WTC11 (cell line): ENCODE measurements at regions not wholly inside any gene's neighbourhood (a gene's known extent, or its start where the extent isn't known, plus 50 kb on each side); places are given as distances from the start of the nearest gene placed in this dataset.

Source experiments
- ATAC-seq: fragments of 200-7000 bp; cut with Tn5 transposase; 2 replicates; pipeline ENCODE4 v1.10.0; 2021; ENCODE audit warnings: mild to moderate bottlenecking, moderate library complexity
- CTCF ChIA-PET: fragments of 300-600 bp; sonication (Branson Sonifier 250); formaldehyde crosslinking; loops from one replicate; lab custom pipeline; 2021; ENCODE audit warnings: antibody characterized with exemption; lab: Charles Lee
- POLR2A ChIA-PET: fragments of 350-600 bp; sonication (Branson Sonifier 250); formaldehyde crosslinking; loops from one replicate; lab custom pipeline; 2021; ENCODE audit warnings: antibody characterized with exemption; lab: Charles Lee
- DNase-seq: peaks from one replicate; pipeline ENCODE4 v3.0.0; 2021; ENCODE audit warnings: low spot score
- H3K27ac Mint-ChIP-seq: 2 replicates; pipeline ENCODE4 v1.8.0; 2021; ENCODE audit warnings: mixed read lengths
- H3K27me3 Mint-ChIP-seq: 2 replicates; pipeline ENCODE4 v1.8.0; 2021; ENCODE audit warnings: low read depth, mild to moderate bottlenecking, moderate library complexity, mixed read lengths
- H3K36me3 Mint-ChIP-seq: 2 replicates; pipeline ENCODE4 v1.8.0; 2021; ENCODE audit warnings: mixed read lengths
- H3K4me1 Mint-ChIP-seq: 2 replicates; pipeline ENCODE4 v1.8.0; 2022; ENCODE audit warnings: mixed read lengths
- H3K4me3 Mint-ChIP-seq: 2 replicates; pipeline ENCODE4 v1.8.0; 2021; ENCODE audit warnings: mild to moderate bottlenecking, moderate library complexity, mixed read lengths
- H3K9me3 Mint-ChIP-seq: 2 replicates; pipeline ENCODE4 v1.8.0; 2021; ENCODE audit warnings: mixed read lengths
- CREM ChIP-seq: sonication (generic); formaldehyde crosslinking; IDR thresholded peaks from 2 replicates; pipeline ENCODE4 v1.8.1; 2022; ENCODE audit warnings: mild to moderate bottlenecking, missing genetic modification reagents, moderate library complexity
- FOXJ3 ChIP-seq: sonication (generic); formaldehyde crosslinking; IDR thresholded peaks from 2 replicates; pipeline ENCODE4 v1.9.0; 2021; ENCODE audit warnings: missing genetic modification reagents, mild to moderate bottlenecking, borderline replicate concordance
- FOXP1 ChIP-seq: sonication (generic); formaldehyde crosslinking; IDR thresholded peaks from 2 replicates; pipeline ENCODE4 v1.8.0; 2022; ENCODE audit warnings: missing genetic modification reagents, mild to moderate bottlenecking, moderate library complexity, borderline replicate concordance
- GABPB1 ChIP-seq: sonication (generic); formaldehyde crosslinking; IDR thresholded peaks from 2 replicates; pipeline ENCODE4 v1.8.1; 2023; ENCODE audit warnings: mild to moderate bottlenecking, missing genetic modification reagents
- KAT7 ChIP-seq: sonication (generic); formaldehyde crosslinking; IDR thresholded peaks from 2 replicates; pipeline ENCODE4 v1.8.1; 2023; ENCODE audit warnings: missing genetic modification reagents, mild to moderate bottlenecking, borderline replicate concordance
- NR2C2 ChIP-seq: sonication (generic); formaldehyde crosslinking; IDR thresholded peaks from 2 replicates; pipeline ENCODE4 v1.8.0; 2022; ENCODE audit warnings: mild to moderate bottlenecking, missing genetic modification reagents
- PREB ChIP-seq: sonication (generic); formaldehyde crosslinking; IDR thresholded peaks from 2 replicates; pipeline ENCODE4 v1.8.1; 2022; ENCODE audit warnings: mild to moderate bottlenecking, missing genetic modification reagents, moderate library complexity, borderline replicate concordance
- RORB ChIP-seq: fragments of 250-450 bp; sonication (Bioruptor Pico); IDR thresholded peaks from 2 replicates; pipeline ENCODE4 v1.9.0; 2021; ENCODE audit warnings: mild to moderate bottlenecking
- SMAD3 ChIP-seq: sonication (generic); formaldehyde crosslinking; IDR thresholded peaks from 2 replicates; pipeline ENCODE4 v1.8.0; 2022; ENCODE audit warnings: missing genetic modification reagents, mild to moderate bottlenecking, borderline replicate concordance
- TEAD1 ChIP-seq: sonication (generic); formaldehyde crosslinking; IDR thresholded peaks from 2 replicates; pipeline ENCODE4 v1.8.0; 2022; ENCODE audit warnings: mild to moderate bottlenecking, missing genetic modification reagents
- TEAD4 ChIP-seq: sonication (generic); formaldehyde crosslinking; IDR thresholded peaks from 2 replicates; pipeline ENCODE4 v1.8.0; 2022; ENCODE audit warnings: mild to moderate bottlenecking, missing genetic modification reagents
- USF1 ChIP-seq: sonication (generic); formaldehyde crosslinking; IDR thresholded peaks from 2 replicates; pipeline ENCODE4 v1.8.0; 2022; ENCODE audit warnings: mild to moderate bottlenecking, missing genetic modification reagents
- ZNF121 ChIP-seq: sonication (generic); formaldehyde crosslinking; IDR thresholded peaks from 2 replicates; pipeline ENCODE4 v1.8.0; 2023; ENCODE audit warnings: missing genetic modification reagents
- ZNF138 ChIP-seq: sonication (generic); formaldehyde crosslinking; conservative IDR thresholded peaks from 2 replicates; pipeline ENCODE4 v1.8.1; 2022; ENCODE audit warnings: mild to moderate bottlenecking, moderate library complexity, missing genetic modification reagents
- ZNF532 ChIP-seq: fragments of 250-450 bp; sonication (Bioruptor Pico); IDR thresholded peaks from 2 replicates; pipeline ENCODE4 v1.9.0; 2021; ENCODE audit warnings: mild to moderate bottlenecking, borderline replicate concordance
- TF ChIP-seq, protein P1 (sequence below): sonication (generic); formaldehyde crosslinking; IDR thresholded peaks from 2 replicates; pipeline ENCODE4 v1.8.1; 2022; ENCODE audit warnings: low read depth, missing genetic modification reagents, borderline replicate concordance
- TF ChIP-seq, protein P2 (sequence below): sonication (generic); formaldehyde crosslinking; IDR thresholded peaks from 2 replicates; pipeline ENCODE4 v1.8.1; 2022; ENCODE audit warnings: low read depth, mild to moderate bottlenecking, moderate library complexity, missing genetic modification reagents, borderline replicate concordance
- TF ChIP-seq, protein P3 (sequence below): sonication (generic); formaldehyde crosslinking; IDR thresholded peaks from 2 replicates; pipeline ENCODE4 v1.8.1; 2023; ENCODE audit warnings: mild to moderate bottlenecking, missing genetic modification reagents, moderate library complexity
- TF ChIP-seq, protein P4 (sequence below): fragments of 250-450 bp; sonication (Bioruptor Pico); IDR thresholded peaks from 2 replicates; pipeline ENCODE4 v2.1.2; 2022; ENCODE audit warnings: mild to moderate bottlenecking, moderate library complexity
- TF ChIP-seq, protein P5 (sequence below): sonication (generic); formaldehyde crosslinking; IDR thresholded peaks from 2 replicates; pipeline ENCODE4 v1.8.0; 2022; ENCODE audit warnings: mild to moderate bottlenecking, missing genetic modification reagents

DNA sequence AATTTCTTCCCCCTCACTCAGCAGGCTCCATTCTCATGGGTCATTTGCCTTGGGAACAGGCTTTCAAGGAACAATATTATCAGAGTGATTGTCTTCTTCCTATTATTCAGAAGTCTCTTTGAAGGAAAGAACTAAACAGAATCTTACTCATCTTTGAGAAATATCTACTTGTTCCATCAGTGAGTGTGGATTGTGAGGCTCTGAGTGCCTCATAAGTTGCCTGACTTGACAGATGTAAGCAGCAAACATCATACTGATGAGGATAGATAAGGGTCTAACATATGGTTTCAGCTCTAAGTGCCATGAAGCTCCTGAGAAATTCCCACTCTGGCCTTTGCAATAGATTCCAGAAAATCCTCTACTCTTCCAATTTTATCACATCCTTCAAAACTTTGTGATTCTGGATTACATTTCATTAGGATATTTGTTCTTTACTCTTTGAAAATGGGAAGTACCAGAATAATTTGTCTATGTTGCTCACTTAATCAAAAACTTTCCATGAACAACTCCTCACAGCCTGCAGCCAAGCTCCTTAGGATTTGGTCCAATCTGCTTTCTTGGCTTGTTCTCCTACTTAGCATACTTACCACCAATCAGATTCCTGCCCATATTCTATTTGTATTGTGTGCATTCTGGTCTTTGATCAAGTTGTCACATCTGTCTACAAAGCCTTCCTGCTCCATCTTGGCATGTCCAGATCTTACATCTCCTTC lies 120.1 kb downstream of the RPL22L1 start:
- Mint-ChIP-seq H3K27me3 (no peaks in the 10 kb centered on the region; the same call in 1 of the 2 replicates), H3K27ac (no peak overlapping the region), H3K9me3 (peaks cover 25% of the 10 kb centered on the region), H3K4me3 (no peak overlapping the region), H3K36me3 (peaks cover 19% of the 10 kb centered on the region), H3K4me1 (no peaks in the 10 kb centered on the region)
- CTCF ChIA-PET: no interaction called here
- ATAC-seq (no peak), DNase-seq (no peak)
- POLR2A ChIA-PET: no interaction called here
- TF ChIP-seq PREB (no peak), CREM (CRISPR knock-in tag) (no peak), KAT7 (CRISPR knock-in tag) (no peak), ZNF138 (CRISPR knock-in tag) (no peak), TEAD1 (CRISPR knock-in tag) (no peak), SMAD3 (CRISPR knock-in tag) (no peak), ZNF532 (no peak), TEAD4 (CRISPR knock-in tag) (no peak), FOXJ3 (no peak), USF1 (no peak)
- TF ChIP-seq, protein P1, sequence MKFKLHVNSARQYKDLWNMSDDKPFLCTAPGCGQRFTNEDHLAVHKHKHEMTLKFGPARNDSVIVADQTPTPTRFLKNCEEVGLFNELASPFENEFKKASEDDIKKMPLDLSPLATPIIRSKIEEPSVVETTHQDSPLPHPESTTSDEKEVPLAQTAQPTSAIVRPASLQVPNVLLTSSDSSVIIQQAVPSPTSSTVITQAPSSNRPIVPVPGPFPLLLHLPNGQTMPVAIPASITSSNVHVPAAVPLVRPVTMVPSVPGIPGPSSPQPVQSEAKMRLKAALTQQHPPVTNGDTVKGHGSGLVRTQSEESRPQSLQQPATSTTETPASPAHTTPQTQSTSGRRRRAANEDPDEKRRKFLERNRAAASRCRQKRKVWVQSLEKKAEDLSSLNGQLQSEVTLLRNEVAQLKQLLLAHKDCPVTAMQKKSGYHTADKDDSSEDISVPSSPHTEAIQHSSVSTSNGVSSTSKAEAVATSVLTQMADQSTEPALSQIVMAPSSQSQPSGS (CRISPR knock-in tag): no peak

GRCh38 chr3:170749185-170749584 lies 120.8 kb downstream of the RPL22L1 start:
- DNase-seq: no peak
- H3K27ac Mint-ChIP-seq: no peak overlapping the region
- H3K9me3 Mint-ChIP-seq: peaks cover 31% of the 10 kb centered on the region
- peaks cover 19% of the 10 kb centered on the region for H3K36me3 Mint-ChIP-seq
- CTCF ChIA-PET: no interaction called here
- no peak overlapping the region for H3K4me3 Mint-ChIP-seq
- ATAC-seq: no peak
- no peaks in the 10 kb centered on the region; the same call in 1 of the 2 replicates for H3K27me3 Mint-ChIP-seq
- POLR2A ChIA-PET: no interaction called here
- H3K4me1 Mint-ChIP-seq: no peaks in the 10 kb centered on the region
- TF ChIP-seq GABPB1 (CRISPR knock-in tag): no peak
- TF ChIP-seq FOXP1: no peak
- TF ChIP-seq TEAD4 (CRISPR knock-in tag): no peak
- TF ChIP-seq ZNF121 (CRISPR knock-in tag): no peak
- TF ChIP-seq SMAD3 (CRISPR knock-in tag): no peak
- TF ChIP-seq, protein P2, sequence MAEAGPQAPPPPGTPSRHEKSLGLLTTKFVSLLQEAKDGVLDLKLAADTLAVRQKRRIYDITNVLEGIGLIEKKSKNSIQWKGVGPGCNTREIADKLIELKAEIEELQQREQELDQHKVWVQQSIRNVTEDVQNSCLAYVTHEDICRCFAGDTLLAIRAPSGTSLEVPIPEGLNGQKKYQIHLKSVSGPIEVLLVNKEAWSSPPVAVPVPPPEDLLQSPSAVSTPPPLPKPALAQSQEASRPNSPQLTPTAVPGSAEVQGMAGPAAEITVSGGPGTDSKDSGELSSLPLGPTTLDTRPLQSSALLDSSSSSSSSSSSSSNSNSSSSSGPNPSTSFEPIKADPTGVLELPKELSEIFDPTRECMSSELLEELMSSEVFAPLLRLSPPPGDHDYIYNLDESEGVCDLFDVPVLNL (CRISPR knock-in tag): no peak
- TF ChIP-seq, protein P3, sequence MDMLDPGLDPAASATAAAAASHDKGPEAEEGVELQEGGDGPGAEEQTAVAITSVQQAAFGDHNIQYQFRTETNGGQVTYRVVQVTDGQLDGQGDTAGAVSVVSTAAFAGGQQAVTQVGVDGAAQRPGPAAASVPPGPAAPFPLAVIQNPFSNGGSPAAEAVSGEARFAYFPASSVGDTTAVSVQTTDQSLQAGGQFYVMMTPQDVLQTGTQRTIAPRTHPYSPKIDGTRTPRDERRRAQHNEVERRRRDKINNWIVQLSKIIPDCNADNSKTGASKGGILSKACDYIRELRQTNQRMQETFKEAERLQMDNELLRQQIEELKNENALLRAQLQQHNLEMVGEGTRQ (CRISPR knock-in tag): no peak
- TF ChIP-seq, protein P4, sequence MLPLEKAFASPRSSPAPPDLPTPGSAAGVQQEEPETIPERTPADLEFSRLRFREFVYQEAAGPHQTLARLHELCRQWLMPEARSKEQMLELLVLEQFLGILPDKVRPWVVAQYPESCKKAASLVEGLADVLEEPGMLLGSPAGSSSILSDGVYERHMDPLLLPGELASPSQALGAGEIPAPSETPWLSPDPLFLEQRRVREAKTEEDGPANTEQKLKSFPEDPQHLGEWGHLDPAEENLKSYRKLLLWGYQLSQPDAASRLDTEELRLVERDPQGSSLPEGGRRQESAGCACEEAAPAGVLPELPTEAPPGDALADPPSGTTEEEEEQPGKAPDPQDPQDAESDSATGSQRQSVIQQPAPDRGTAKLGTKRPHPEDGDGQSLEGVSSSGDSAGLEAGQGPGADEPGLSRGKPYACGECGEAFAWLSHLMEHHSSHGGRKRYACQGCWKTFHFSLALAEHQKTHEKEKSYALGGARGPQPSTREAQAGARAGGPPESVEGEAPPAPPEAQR (CRISPR knock-in tag): no peak
- no peak for TF ChIP-seq NR2C2 (CRISPR knock-in tag)
- TF ChIP-seq, protein P5, sequence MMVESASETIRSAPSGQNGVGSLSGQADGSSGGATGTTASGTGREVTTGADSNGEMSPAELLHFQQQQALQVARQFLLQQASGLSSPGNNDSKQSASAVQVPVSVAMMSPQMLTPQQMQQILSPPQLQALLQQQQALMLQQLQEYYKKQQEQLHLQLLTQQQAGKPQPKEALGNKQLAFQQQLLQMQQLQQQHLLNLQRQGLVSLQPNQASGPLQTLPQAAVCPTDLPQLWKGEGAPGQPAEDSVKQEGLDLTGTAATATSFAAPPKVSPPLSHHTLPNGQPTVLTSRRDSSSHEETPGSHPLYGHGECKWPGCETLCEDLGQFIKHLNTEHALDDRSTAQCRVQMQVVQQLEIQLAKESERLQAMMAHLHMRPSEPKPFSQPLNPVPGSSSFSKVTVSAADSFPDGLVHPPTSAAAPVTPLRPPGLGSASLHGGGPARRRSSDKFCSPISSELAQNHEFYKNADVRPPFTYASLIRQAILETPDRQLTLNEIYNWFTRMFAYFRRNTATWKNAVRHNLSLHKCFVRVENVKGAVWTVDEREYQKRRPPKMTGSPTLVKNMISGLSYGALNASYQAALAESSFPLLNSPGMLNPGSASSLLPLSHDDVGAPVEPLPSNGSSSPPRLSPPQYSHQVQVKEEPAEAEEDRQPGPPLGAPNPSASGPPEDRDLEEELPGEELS: no peak
- no peak for TF ChIP-seq RORB (CRISPR knock-in tag)
- no peak for TF ChIP-seq FOXJ3
- no peak for TF ChIP-seq ZNF138 (CRISPR knock-in tag)
